Endothelial cell (in vitro differentiated cells): ENCODE measurements at regions not wholly inside any gene's neighbourhood (a gene's known extent, or its start where the extent isn't known, plus 50 kb on each side); places are given as distances from the start of the nearest gene placed in this dataset.

Experiments used
- DNase-seq: peaks from one replicate; pipeline ENCODE4 v3.0.0; 2021; ENCODE audit warnings: low spot score
- H3K27ac Mint-ChIP-seq: one replicate; pipeline ENCODE4 v1.8.0; 2021; ENCODE audit warnings: mixed read lengths, inconsistent platforms; ENCODE audit not compliant: unreplicated experiment
- H3K27me3 Mint-ChIP-seq: one replicate; pipeline ENCODE4 v1.8.0; 2021; ENCODE audit warnings: mild to moderate bottlenecking, moderate library complexity, mixed read lengths, inconsistent platforms; ENCODE audit not compliant: unreplicated experiment
- H3K36me3 Mint-ChIP-seq: one replicate; pipeline ENCODE4 v1.8.0; 2021; ENCODE audit warnings: mild to moderate bottlenecking, low read depth, mixed read lengths, inconsistent platforms; ENCODE audit not compliant: unreplicated experiment
- H3K4me1 Mint-ChIP-seq: one replicate; pipeline ENCODE4 v1.8.0; 2021; ENCODE audit warnings: mild to moderate bottlenecking, mixed read lengths, inconsistent platforms; ENCODE audit not compliant: unreplicated experiment
- H3K4me3 Mint-ChIP-seq: one replicate; pipeline ENCODE4 v1.8.0; 2021; ENCODE audit warnings: mild to moderate bottlenecking, mixed read lengths, inconsistent platforms; ENCODE audit not compliant: unreplicated experiment
- H3K9me3 Mint-ChIP-seq: one replicate; pipeline ENCODE4 v1.8.0; 2021; ENCODE audit warnings: mixed read lengths, inconsistent platforms; ENCODE audit not compliant: unreplicated experiment
- CTCF ChIP-seq: fragments of 200-600 bp; sonication (generic); IDR thresholded peaks from one replicate; pipeline ENCODE4 v1.5.0; 2021; ENCODE audit warnings: antibody characterized with exemption; ENCODE audit not compliant: unreplicated experiment

GRCh38 chr9:129346046-129346445 is 168.0 kb upstream of the IER5L start:
- H3K27me3 Mint-ChIP-seq: peaks cover 2% of the 10 kb centered on the region
- DNase-seq: no peak
- H3K27ac Mint-ChIP-seq: no peak overlapping the region
- H3K9me3 Mint-ChIP-seq: no peaks in the 10 kb centered on the region
- no peaks in the 10 kb centered on the region for H3K36me3 Mint-ChIP-seq
- H3K4me1 Mint-ChIP-seq: no peaks in the 10 kb centered on the region
- no peak for TF ChIP-seq CTCF
- H3K4me3 Mint-ChIP-seq: no peak overlapping the region

- H3K27me3 Mint-ChIP-seq: peaks cover 2% of the 10 kb centered on the region
- H3K4me1 Mint-ChIP-seq: no peaks in the 10 kb centered on the region
- no peak overlapping the region for H3K4me3 Mint-ChIP-seq
- no peak for DNase-seq
- H3K36me3 Mint-ChIP-seq: no peaks in the 10 kb centered on the region
- no peak for TF ChIP-seq CTCF
- H3K27ac Mint-ChIP-seq: no peak overlapping the region
- no peaks in the 10 kb centered on the region for H3K9me3 Mint-ChIP-seq
These were observed 166.8 kb upstream of the IER5L start for GRCh38 chr9:129344641-129345495.

GRCh38 chr9:129343424-129344375 is 165.6 kb upstream of the IER5L start:
- Mint-ChIP-seq H3K4me3 (no peak overlapping the region), H3K27me3 (peaks cover 2% of the 10 kb centered on the region), H3K36me3 (no peaks in the 10 kb centered on the region), H3K9me3 (no peaks in the 10 kb centered on the region), H3K27ac (no peak overlapping the region), H3K4me1 (no peaks in the 10 kb centered on the region)
- DNase-seq: no peak
- TF ChIP-seq CTCF: no peak

GRCh38 chr9:129342591-129343423 is 164.7 kb upstream of the IER5L start:
- no peak for TF ChIP-seq CTCF
- no peak for DNase-seq
- Mint-ChIP-seq H3K4me3 (no peak overlapping the region), H3K4me1 (no peaks in the 10 kb centered on the region), H3K9me3 (no peaks in the 10 kb centered on the region), H3K36me3 (no peaks in the 10 kb centered on the region), H3K27ac (no peak overlapping the region), H3K27me3 (peaks cover 2% of the 10 kb centered on the region)
